HG03575 (cell line): ENCODE measurements at regions not wholly inside any gene's neighbourhood (a gene's known extent, or its start where the extent isn't known, plus 50 kb on each side); places are given as distances from the start of the nearest gene placed in this dataset.

Experiments used
- ATAC-seq: cut with Tn5 transposase; IDR thresholded peaks from one replicate; pipeline ENCODE4 v1.9.1; 2021; ENCODE audit not compliant: unreplicated experiment, insufficient number of reproducible peaks, low FRiP score; ENCODE audit errors: extremely low read depth

GRCh38 chr7:106773228-106773627 lies 91.9 kb upstream of the PIK3CG start:
- ATAC-seq = no peak

- ATAC-seq = no peak
Observed at GRCh38 chr7:106773721-106774120, 91.4 kb upstream of the PIK3CG start.

GRCh38 chr7:106774213-106774767 lies 90.8 kb upstream of the PIK3CG start:
- no peak for ATAC-seq

GRCh38 chr7:106774768-106775551 lies 90.1 kb upstream of the PIK3CG start:
- ATAC-seq = no peak

- no peak for ATAC-seq
Observed at GRCh38 chr7:106775552-106775936, 89.5 kb upstream of the PIK3CG start.

- no peak for ATAC-seq
Observed at GRCh38 chr7:106775975-106776607, 89.0 kb upstream of the PIK3CG start.

GRCh38 chr7:106776618-106777347 lies 88.3 kb upstream of the PIK3CG start:
- ATAC-seq = no peak

- ATAC-seq = no peak
Observed at GRCh38 chr7:106777674-106778299, 87.3 kb upstream of the PIK3CG start.

- ATAC-seq = no peak
Observed at GRCh38 chr7:106778656-106779250, 86.3 kb upstream of the PIK3CG start.

- ATAC-seq = no peak
Observed at GRCh38 chr7:106779877-106780276, 85.2 kb upstream of the PIK3CG start.

- no peak for ATAC-seq
Observed at GRCh38 chr7:106781007-106781406, 84.1 kb upstream of the PIK3CG start.

- ATAC-seq = no peak
Observed at GRCh38 chr7:106781828-106782544, 83.1 kb upstream of the PIK3CG start.

- no peak for ATAC-seq
Observed at GRCh38 chr7:106783286-106783685, 81.8 kb upstream of the PIK3CG start.

- ATAC-seq = no peak
Observed at GRCh38 chr7:106788637-106789036, 76.4 kb upstream of the PIK3CG start.

- ATAC-seq = no peak
Observed at GRCh38 chr7:106791526-106791925, 73.6 kb upstream of the PIK3CG start.

GRCh38 chr7:106792233-106792926 lies 72.7 kb upstream of the PIK3CG start:
- no peak for ATAC-seq

GRCh38 chr7:106793015-106793975 lies 71.8 kb upstream of the PIK3CG start:
- ATAC-seq = no peak
